Inflammatory macrophage treated with lipopolysaccharide for 1 hour (primary cell): ENCODE measurements at regions not wholly inside any gene's neighbourhood (a gene's known extent, or its start where the extent isn't known, plus 50 kb on each side); places are given as distances from the start of the nearest gene placed in this dataset.
A peak's percentile ranks its signal among the peaks of the same experiment; 100 is the strongest.
"Not testable (repeated sequence)": the region's sequence is repeated elsewhere in the genome, so short reads cannot be mapped to it uniquely, and the experiment has no call there.

Experiments used
- DNase-seq, 2 donors: peaks; one replicate each; pipeline ENCODE4 v3.0.0-alpha.2; 2020 to 2022

GRCh38 chr19:7400815-7401214 is 52.1 kb downstream of the ARHGEF18 start:
- no peak for DNase-seq

- no peak for DNase-seq
Observed at GRCh38 chr19:7401694-7402093, 53.0 kb downstream of the ARHGEF18 start.

GRCh38 chr19:7405482-7405881 is 56.7 kb downstream of the ARHGEF18 start:
- DNase-seq, result not testable (repeated sequence)

GRCh38 chr19:7408251-7408650 is 59.5 kb downstream of the ARHGEF18 start:
- no peak for DNase-seq

GRCh38 chr19:7410946-7411345 is 62.2 kb downstream of the ARHGEF18 start:
- DNase-seq, result no peak

GRCh38 chr19:7413629-7414028 is 64.9 kb downstream of the ARHGEF18 start:
- DNase-seq, result no peak

- peak in 1 of 2 donors; percentile 75 for DNase-seq
Observed at GRCh38 chr19:7415163-7415856, 66.6 kb downstream of the ARHGEF18 start.

- no peak for DNase-seq
Observed at GRCh38 chr19:7415857-7416371, 67.2 kb downstream of the ARHGEF18 start.

- DNase-seq, result no peak
Observed at GRCh38 chr19:7417671-7418324, 69.1 kb downstream of the ARHGEF18 start.

- DNase-seq, result no peak
Observed at GRCh38 chr19:7418596-7418995, 69.9 kb downstream of the ARHGEF18 start.

GRCh38 chr19:7419153-7419552 is 69.7 kb downstream of the PEX11G start:
- no peak for DNase-seq

GRCh38 chr19:7419777-7420439 is 68.9 kb downstream of the PEX11G start:
- DNase-seq, result no peak

GRCh38 chr19:7421941-7422744 is 66.7 kb downstream of the PEX11G start:
- DNase-seq, result no peak
